ENCODE measurements at regions not wholly inside any gene's neighbourhood (a gene's known extent, or its start where the extent isn't known, plus 50 kb on each side); places are given as distances from the start of the nearest gene placed in this dataset.
"Not testable (repeated sequence)": the region's sequence is repeated elsewhere in the genome, so short reads cannot be mapped to it uniquely, and the experiment has no call there.

GRCh38 chr10:9824631-9825071 is 1193.0 kb upstream of the CELF2 start:
- no peak for DNase-seq (ENCODE audit: low read depth in 2 of 2)

- DNase-seq (ENCODE audit: low read depth in 2 of 2) = no peak
These were observed 1192.1 kb upstream of the CELF2 start for GRCh38 chr10:9825491-9826018.

- DNase-seq (ENCODE audit: low read depth in 2 of 2) = no peak
These were observed 1189.6 kb upstream of the CELF2 start for GRCh38 chr10:9828110-9828509.

GRCh38 chr10:9833942-9834341 is 1183.7 kb upstream of the CELF2 start:
- no peak for DNase-seq (ENCODE audit: low read depth in 2 of 2)

GRCh38 chr10:9834434-9834833 is 1183.2 kb upstream of the CELF2 start:
- no peak for DNase-seq (ENCODE audit: low read depth in 2 of 2)

GRCh38 chr10:9845075-9845474 is 1172.6 kb upstream of the CELF2 start:
- no peak for DNase-seq (ENCODE audit: low read depth in 2 of 2)

GRCh38 chr10:9848278-9848677 is 1169.4 kb upstream of the CELF2 start:
- DNase-seq (ENCODE audit: low read depth in 2 of 2) = no peak

GRCh38 chr10:9848981-9849380 is 1168.7 kb upstream of the CELF2 start:
- no peak for DNase-seq (ENCODE audit: low read depth in 2 of 2)

GRCh38 chr10:9850415-9850814 is 1167.3 kb upstream of the CELF2 start:
- DNase-seq (ENCODE audit: low read depth in 2 of 2) = no peak

- no peak for DNase-seq (ENCODE audit: low read depth in 2 of 2)
These were observed 1165.9 kb upstream of the CELF2 start for GRCh38 chr10:9851808-9852207.

- no peak for DNase-seq (ENCODE audit: low read depth in 2 of 2)
These were observed 1164.0 kb upstream of the CELF2 start for GRCh38 chr10:9853405-9854355.

- not testable (repeated sequence) for DNase-seq (ENCODE audit: low read depth in 2 of 2)
These were observed 1162.2 kb upstream of the CELF2 start for GRCh38 chr10:9855451-9855850.

GRCh38 chr10:9858816-9859215 is 1158.9 kb upstream of the CELF2 start:
- no peak for DNase-seq (ENCODE audit: low read depth in 2 of 2)

- no peak for DNase-seq (ENCODE audit: low read depth in 2 of 2)
These were observed 1157.6 kb upstream of the CELF2 start for GRCh38 chr10:9860045-9860444.

GRCh38 chr10:9863559-9864121 is 1154.0 kb upstream of the CELF2 start:
- no peak for DNase-seq (ENCODE audit: low read depth in 2 of 2)

- no peak for DNase-seq (ENCODE audit: low read depth in 2 of 2)
These were observed 1149.2 kb upstream of the CELF2 start for GRCh38 chr10:9868499-9868898.

GRCh38 chr10:9869205-9869604 is 1148.5 kb upstream of the CELF2 start:
- no peak for DNase-seq (ENCODE audit: low read depth in 2 of 2)

GRCh38 chr10:9869606-9870176 is 1148.0 kb upstream of the CELF2 start:
- no peak for DNase-seq (ENCODE audit: low read depth in 2 of 2)

- no peak for DNase-seq (ENCODE audit: low read depth in 2 of 2)
These were observed 1142.3 kb upstream of the CELF2 start for GRCh38 chr10:9875353-9875752.

GRCh38 chr10:9877978-9878377 is 1139.7 kb upstream of the CELF2 start:
- DNase-seq (ENCODE audit: low read depth in 2 of 2) = no peak

GRCh38 chr10:9878383-9878782 is 1139.3 kb upstream of the CELF2 start:
- no peak for DNase-seq (ENCODE audit: low read depth in 2 of 2)

- no peak for DNase-seq (ENCODE audit: low read depth in 2 of 2)
These were observed 1131.9 kb upstream of the CELF2 start for GRCh38 chr10:9885761-9886160.

- DNase-seq (ENCODE audit: low read depth in 2 of 2) = no peak
These were observed 1130.9 kb upstream of the CELF2 start for GRCh38 chr10:9886772-9887171.

Data from activated CD4-positive, alpha-beta T cell treated with anti-CD3 and anti-CD28 coated beads for 24 hours (primary cell).